HG03439 (cell line): ENCODE measurements at regions not wholly inside any gene's neighbourhood (a gene's known extent, or its start where the extent isn't known, plus 50 kb on each side); places are given as distances from the start of the nearest gene placed in this dataset.

Experiments
- ATAC-seq: cut with Tn5 transposase; IDR thresholded peaks from one replicate; pipeline ENCODE4 v1.9.1; 2021; ENCODE audit warnings: mild to moderate bottlenecking, moderate library complexity; ENCODE audit not compliant: unreplicated experiment

- ATAC-seq, result no peak
Measured at GRCh38 chr2:129881786-129882396, 97.6 kb upstream of the RAB6C start.

DNA sequence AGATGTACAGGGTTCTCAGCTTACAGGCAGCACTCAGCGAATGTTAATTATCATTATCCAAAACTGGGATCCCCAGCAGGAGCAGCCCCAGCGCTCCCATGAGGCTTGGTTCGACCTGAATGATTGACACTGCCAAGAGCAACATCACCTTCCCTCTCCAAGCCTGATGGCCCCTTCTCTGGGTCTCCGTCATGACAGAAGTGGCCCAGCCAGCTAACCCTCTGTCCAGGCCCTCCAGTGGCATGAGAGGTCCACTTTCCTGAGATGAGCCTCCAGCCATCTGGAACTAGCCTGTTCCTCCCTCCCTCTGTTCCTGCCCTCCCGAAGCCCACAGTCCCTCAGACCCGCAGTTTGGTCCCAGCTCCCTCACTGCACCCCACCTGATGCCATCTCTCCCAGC lies 97.0 kb upstream of the RAB6C start:
- ATAC-seq, result no peak

- no peak for ATAC-seq
Measured at GRCh38 chr2:129883121-129883520, 96.3 kb upstream of the RAB6C start.

DNA sequence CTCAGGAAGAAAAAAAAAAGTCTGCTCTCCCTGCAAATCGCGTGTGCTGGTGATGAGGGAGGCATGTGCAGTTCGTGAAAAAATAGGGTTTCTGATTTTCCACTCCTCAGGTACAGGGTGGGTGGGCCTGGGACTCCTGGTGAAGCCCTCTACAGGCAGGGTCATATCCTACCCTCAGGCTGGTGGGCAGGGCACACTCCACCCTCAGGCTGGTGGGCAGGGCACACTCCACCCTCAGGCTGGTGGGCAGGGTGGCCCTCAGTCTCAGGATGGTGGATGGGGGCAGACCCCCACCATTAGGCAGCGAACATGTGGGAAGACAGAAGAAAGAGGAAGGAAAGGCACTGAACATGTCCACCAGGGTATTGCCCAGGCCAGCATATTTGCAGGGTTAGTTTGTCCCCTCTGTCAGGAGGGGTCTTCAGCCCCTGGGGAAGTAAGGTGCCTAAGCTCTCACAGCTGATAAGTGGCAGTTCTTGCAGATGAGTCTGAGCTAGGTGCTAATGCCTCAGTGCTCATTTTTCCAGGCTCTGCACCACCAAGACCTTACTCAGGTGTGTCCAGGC lies 95.2 kb upstream of the RAB6C start:
- ATAC-seq, result no peak

GRCh38 chr2:129885735-129886134 lies 93.7 kb upstream of the RAB6C start:
- ATAC-seq, result no peak

- ATAC-seq, result no peak
Measured at GRCh38 chr2:129887688-129888266, 91.7 kb upstream of the RAB6C start.

DNA sequence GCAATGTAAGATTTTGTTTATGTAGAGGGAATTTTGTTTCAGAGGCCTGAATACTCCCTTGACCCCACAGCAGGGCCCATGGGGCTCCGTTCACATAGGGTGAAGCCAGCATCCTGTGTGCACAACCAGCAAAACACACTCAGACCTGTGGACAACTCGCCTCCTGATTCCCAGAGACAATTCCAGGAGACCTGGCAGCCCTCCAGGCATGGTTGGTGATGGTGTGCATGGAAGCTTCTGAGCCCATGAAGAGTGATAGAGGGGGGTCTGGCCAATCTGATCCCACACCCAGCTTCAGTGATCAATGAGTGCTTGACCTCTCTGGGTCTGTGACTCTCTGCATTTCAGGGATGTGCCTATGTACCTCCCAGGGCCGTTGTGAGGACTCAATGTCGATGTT lies 91.0 kb upstream of the RAB6C start:
- no peak for ATAC-seq

DNA sequence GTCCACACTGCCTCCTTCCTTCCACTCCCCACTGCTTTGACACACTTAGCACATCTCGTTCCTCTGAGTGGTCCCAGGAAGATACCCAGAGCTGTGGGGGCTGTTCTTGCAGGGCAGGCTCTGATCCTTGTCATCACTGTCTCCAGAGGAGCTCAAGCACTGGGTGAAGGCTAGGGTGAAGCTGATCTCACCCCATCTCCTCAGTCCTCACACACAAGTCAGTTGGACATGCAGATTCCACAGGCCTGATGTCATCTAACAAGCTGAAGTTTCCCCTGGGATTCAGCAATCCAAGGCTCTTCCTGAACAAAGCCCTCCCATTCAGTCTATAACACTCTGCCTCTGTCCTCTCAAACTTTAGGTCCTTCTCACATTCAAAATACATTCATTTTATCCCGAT lies 90.6 kb upstream of the RAB6C start:
- no peak for ATAC-seq

- no peak for ATAC-seq
Measured at GRCh38 chr2:129891341-129892320, 87.8 kb upstream of the RAB6C start.

GRCh38 chr2:129892360-129892759 lies 87.1 kb upstream of the RAB6C start:
- ATAC-seq, result no peak

GRCh38 chr2:129892773-129893172 lies 86.7 kb upstream of the RAB6C start:
- ATAC-seq, result no peak

- ATAC-seq, result no peak
Measured at GRCh38 chr2:129893244-129893643, 86.2 kb upstream of the RAB6C start.

GRCh38 chr2:129894616-129895015 lies 84.8 kb upstream of the RAB6C start:
- ATAC-seq, result no peak

GRCh38 chr2:129895061-129895460 lies 84.4 kb upstream of the RAB6C start:
- ATAC-seq, result no peak

- ATAC-seq, result no peak
Measured at GRCh38 chr2:129895526-129896082, 83.9 kb upstream of the RAB6C start.

GRCh38 chr2:129896226-129897100 lies 83.0 kb upstream of the RAB6C start:
- no peak for ATAC-seq

GRCh38 chr2:129901754-129902415 lies 77.6 kb upstream of the RAB6C start:
- no peak for ATAC-seq

GRCh38 chr2:129902731-129903585 lies 76.5 kb upstream of the RAB6C start:
- no peak for ATAC-seq
